ENCODE measurements at regions not wholly inside any gene's neighbourhood (a gene's known extent, or its start where the extent isn't known, plus 50 kb on each side); places are given as distances from the start of the nearest gene placed in this dataset.

DNA sequence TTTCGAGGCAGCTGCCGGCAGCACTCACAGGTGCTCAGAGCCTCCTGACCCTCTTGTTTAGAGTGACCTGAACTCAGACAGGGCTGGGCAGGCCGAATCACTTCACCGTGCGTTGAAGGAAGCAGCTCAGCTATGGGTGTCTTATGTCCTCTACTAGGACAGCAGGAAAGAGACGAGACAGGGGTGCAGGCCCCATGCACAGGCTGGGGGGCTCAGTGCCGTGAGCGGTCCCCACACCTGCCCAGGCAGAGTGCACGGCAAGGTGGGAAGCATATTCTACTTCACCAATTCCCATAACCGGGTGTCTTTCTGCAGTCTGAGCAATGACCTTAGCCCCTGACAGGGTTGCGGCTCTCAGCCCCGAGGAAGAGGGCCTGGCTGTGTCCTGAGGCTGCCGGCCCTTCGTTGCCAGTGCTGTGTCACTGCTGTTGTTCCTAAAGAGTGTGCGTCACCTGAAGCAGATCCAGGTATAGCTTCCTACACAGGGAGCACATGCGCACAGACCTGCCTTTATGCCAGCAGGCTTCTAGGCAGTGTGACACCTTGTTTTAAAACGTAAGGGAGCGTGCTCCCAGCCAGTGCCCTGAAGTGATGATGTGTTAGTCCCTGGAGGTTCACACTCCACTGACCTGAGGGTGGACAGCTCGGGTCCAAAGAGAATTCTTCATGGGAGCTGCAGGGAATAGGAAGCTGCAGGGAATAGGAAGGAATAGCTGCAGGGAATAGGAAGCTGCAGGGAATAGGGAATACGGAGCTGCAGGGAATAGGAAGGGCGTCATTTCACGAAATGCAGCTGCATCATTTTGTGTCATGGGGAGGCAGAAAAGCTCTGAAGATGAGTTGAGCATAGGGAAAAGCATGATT, 207.9 kb upstream of the SALL3 start:
- DNase-seq: no peak

DNA sequence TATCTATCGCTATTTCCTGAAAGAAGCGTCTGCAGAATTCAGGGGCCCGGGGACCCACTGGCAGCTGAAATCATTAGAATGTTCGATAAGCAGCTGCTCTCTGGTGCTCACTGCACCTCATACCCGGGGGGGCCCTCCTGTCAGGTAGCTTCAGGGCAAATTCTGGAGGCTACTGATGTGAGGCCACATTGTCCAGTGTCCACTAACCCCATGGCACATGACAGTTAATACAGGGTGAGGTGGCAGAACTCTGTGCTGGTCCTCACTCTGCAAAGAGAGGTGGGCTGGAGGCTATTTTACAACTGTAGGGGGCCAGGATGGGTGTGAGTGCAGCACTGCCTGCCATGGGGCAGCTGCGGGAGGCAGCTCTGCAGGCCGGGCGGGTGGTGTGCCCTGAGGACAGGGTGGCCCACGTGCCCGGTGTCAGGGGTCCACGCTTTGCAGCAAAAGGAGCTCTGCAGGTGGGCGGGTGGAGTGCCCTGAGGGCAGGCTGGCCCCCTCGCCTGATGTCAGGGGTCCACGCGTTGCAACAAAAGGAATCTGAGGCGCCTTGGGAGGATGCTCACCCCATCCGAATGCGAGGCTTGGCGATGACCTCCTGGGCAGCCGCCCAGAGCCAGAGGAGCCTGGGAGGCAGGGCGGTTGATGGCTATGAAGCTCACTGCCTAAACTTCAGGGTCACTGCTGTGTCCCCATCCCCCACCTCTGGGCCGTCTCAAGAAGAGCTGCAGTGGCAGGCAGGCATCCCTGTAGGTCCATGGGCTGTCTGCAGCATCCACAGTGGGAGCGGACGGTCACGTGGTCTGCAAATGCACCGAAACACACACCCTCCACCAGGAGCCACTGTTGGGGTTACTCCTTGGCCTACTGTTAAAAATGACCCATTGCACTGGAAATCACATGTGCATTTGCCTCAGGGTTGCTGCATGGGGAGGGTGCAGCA, 207.0 kb upstream of the SALL3 start:
- no peak for DNase-seq

GRCh38 chr18:78773303-78773755, 206.3 kb upstream of the SALL3 start:
- DNase-seq: no peak

GRCh38 chr18:78773819-78774218, 205.8 kb upstream of the SALL3 start:
- DNase-seq: no peak

GRCh38 chr18:78774741-78775141, 204.9 kb upstream of the SALL3 start:
- no peak for DNase-seq

DNA sequence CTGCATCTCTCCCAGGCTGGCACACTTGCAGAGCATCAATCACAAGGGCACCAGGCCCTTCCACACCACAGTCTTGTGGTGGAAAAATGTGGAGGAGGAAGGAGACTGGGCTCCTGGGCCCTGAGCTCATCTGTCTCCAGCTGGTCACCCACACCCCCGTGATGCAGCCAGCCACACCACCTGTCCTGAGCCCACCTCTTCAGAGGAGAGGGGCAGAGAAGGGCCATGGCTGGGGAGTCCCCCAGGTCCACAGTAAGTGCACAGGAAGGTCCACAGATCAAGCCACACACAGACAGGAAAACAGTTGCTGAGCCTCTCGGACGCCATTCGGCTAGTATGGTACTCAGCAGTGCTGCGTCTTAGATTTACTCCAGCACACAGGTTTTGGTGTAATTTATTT, 203.5 kb upstream of the SALL3 start:
- DNase-seq: no peak

- DNase-seq: no peak
Observed at GRCh38 chr18:78776706-78777285, 202.8 kb upstream of the SALL3 start.

DNA sequence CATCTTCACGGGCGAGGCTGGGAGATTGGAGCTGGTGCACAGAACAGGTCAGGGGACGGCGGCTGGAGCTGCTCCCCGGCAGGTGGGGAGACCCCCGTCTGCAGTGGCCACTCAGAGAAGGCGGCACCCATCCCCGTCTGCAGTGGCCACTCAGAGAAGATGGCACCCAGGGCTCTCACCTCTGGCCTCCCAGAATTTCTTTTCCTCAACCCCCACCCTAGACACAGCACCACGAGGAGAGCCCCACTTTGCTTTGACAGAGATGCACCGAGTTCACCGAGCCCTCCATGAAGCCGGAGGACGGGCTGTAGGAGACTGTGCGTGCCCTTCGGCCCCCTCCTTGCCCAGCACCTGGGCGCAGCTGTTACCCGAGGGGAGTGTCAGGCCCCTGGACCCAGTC, 201.6 kb upstream of the SALL3 start:
- no peak for DNase-seq

DNA sequence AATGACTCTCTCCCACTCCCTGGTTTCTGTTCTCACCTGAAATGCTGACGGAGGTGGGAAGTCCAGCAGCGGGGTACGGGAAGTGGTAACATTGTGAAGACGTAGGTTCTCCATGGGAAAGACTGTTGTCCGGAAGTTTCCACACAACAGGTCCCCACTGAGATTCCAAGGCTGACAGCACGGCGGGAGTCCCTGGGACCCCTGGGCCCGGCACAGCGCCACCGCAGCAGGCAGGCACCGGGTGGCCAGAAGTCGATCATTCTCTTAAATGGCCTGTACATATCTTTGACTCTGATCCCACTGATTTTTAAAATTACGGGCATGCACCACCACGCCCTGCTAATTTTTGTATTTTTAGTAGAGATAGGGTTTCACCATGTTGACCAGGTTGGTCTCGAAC, 201.0 kb upstream of the SALL3 start:
- DNase-seq: no peak

DNA sequence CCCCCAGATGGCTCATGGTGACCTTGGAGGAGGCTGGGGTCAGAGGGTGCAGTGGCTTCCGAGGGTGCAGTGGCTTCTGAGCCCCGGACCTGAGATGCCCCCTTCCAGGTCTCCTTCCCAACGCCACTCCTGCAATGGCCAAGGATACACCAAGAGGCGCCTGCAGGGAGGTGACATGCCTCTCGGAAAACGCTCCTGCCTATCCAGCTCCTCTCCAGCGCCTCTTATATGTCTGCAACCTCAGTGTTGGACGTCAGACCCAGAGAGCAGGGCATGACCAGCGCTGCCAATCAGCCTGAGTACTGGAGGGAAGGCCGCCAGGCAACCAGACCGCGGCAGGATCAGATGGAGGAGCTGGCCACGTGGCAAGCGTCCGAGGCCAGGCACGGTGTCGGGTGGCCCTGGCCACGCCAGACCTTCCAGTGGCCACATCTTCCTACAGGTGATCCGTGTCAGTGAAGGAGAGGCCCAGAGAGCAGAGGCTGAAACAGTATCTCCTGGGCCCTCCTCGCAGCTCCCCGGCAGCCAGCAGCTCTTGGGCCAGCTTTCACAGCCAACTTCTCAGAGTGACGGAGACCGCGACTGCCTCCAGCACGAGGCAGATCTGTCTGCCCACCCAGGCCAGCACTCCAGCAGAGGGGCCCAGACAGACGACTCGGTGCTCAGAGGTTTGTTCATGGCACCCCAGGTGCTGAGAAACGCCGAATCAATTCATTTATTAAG, 199.5 kb upstream of the SALL3 start:
- DNase-seq: no peak

DNA sequence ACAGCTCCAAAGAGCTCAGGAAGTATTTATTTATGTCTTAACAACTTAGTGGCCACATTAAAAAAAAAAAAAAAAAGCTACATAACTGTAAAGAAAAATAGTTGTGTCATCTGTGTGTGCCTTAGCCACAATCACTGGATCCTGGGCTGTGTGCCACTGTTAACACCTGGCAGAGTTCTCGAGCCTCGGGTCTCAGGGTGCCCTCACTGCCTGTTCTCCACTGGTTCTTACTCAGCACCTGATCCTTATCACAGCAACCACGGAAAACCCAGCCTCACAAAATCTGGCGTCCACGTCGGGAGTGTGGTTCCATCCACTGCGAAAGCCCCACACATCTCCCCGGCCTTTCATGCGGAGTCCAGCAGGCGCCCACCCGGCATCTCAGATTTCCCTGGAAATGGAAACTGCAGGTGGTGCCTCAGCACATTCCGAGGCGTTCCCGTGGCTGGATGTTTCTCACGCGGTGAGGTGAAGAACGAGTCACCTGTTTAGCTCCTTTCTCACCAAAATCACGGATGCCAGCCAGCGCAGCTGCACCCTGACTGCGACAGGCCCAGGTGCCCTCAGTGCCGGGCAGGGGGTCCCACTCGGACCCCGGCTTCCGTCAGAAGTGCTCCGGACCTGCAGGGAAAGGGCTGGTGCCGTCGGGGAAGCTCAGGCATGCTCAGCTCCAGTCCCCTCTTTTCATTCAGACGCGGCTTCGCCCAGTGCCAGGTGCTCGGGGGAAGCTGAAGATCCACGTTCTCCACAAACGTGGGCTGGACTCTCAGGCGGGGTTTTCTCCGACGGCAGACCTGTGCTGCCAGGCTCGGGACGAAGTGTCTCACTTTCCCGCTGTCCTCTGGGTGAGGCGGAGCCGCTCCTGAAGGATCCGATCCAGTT, 198.7 kb upstream of the SALL3 start:
- DNase-seq: no peak

DNA sequence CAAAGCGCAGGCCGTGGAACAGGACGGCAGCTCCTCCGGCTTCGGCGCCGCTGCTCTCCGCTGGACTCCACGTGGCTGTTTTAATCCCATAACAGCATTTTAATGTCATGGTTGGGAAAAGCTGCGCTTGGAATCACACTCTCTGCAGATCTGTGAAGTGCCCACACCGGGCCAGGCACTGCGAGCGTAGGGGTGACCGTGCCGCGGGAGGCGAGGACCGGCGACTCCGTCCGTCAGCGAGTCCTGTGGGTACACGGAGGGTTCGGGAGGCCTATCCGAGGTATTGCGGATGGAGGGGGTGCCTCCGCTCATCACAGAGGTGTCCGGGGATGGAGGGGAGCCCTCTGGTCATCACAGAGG, 198.0 kb upstream of the SALL3 start:
- DNase-seq: no peak

DNA sequence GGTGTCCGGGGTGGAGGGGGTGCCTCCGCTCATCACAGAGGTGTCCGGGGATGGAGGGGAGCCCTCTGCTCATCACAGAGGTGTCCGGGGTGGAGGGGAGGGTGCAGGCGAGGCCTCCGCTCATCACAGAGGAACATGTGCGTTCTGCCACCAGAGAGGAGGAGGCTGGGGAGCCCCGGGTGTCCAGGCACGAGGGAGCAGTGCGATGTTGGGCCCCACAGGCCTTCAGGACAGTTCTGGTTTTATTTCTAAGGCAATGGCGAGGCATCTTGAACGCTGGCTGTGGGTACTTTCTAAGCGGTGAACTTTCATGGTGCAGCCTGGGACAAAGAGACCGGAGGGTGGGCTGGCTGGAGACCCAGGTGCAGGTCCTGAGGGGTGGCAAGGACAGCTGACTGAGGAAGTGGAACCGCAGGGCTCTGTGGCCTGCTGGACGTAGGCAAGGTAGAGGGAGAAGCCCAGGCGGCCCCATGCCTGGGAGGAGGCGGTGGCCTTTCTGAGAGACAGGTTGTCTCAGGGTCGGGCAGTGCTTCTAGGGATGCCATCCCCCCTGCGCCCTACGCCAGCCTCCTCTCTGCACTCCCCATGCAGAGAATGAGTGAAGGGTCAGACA, 196.6 kb upstream of the SALL3 start:
- no peak for DNase-seq

DNA sequence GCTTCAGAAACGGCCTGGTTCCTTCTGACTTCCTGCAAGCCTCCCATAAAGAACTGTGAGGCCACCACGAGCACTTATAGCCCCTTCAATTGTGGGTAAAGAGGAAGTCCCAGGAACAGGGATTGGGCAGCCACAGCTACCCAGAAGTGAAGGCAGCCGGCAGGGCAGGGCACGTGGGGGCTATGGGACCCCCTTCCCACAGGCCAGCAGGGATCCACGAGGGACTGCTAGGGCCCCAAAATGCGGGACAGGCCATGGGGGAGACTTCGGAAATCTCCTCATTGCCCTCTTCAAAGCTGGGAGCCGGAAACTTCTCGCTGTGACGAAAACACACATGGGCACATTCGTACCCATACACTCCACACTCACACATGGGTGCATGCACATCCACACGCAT, 196.1 kb upstream of the SALL3 start:
- DNase-seq: no peak

DNA sequence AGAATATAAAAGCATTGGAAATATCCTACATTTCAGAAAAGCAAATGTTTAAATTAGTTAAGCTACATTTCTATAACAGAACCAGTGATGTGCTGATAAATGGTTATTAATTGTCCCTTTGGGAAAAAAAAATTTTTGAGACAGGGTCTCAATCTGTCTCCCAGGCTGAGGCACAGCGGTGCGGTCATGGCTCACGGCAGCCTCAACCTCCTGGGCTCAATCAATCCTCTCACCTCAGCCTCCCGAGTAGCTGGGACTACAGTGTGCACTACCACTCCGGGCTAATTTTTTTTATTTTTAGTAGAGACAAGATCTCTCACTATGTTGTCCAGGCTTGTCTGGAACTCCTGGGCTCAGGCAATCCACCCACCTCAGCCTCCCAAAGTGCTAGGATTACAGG, 194.8 kb upstream of the SALL3 start:
- no peak for DNase-seq

DNA sequence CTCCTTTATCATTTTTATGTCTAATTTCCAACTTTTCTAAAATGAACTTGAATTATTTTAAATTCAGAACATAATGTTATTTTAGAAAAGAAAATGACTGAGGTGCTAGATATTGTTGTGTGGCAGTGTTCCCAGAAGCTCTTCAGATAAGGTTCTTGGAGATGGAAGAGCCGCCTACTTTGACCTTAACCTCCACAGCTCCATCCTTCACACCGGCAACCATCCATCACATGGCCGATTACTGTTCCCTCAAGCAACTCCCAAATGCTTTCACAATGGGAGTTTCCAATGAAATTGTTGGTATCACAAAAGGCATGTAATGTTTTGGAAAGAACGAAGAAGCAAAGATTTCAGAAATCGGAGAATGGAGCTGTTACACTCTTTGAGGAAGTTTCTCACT, 193.9 kb upstream of the SALL3 start:
- DNase-seq: no peak

DNA sequence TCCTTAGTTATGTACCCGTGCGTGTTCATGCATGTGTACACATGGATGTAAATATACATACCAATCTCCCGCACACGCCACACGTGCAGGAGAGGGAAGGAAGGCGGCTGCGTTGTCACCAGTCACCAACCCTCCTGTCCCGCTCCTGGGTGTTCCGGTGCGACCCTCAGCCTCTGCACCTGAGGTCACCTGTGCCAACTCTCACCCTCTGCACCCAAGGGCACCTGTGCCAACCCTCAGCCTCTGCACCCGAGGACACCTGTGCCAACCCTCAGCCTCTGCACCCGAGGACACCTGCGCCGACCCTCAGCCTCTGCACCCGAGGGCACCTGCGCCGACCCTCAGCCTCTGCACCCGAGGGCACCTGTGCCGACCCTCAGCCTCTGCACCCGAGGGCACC, 192.8 kb upstream of the SALL3 start:
- DNase-seq: no peak

GRCh38 chr18:78787751-78788150, 191.9 kb upstream of the SALL3 start:
- no peak for DNase-seq

GRCh38 chr18:78788161-78788560, 191.5 kb upstream of the SALL3 start:
- DNase-seq: no peak

GRCh38 chr18:78789850-78790249, 189.8 kb upstream of the SALL3 start:
- no peak for DNase-seq

- no peak for DNase-seq
Observed at GRCh38 chr18:78790511-78790910, 189.1 kb upstream of the SALL3 start.
